Epithelial cell of proximal tubule (primary cell): ENCODE measurements at regions not wholly inside any gene's neighbourhood (a gene's known extent, or its start where the extent isn't known, plus 50 kb on each side); places are given as distances from the start of the nearest gene placed in this dataset.

Experiments
- DNase-seq: peaks from one replicate; pipeline ENCODE4 v3.0.0-alpha.2; 2011; ENCODE audit warnings: low read depth
- H3K4me3 ChIP-seq: 2 replicates; pipeline ENCODE4 v1.5.1; 2011; ENCODE audit warnings: low read depth, mild to moderate bottlenecking, low read length
- CTCF ChIP-seq: conservative IDR thresholded peaks from 2 replicates; pipeline ENCODE4 v1.5.1; 2012; ENCODE audit warnings: low read depth, mild to moderate bottlenecking, low read length

GRCh38 chr17:70564006-70564620 is 394.8 kb downstream of the KCNJ2 start:
- no peak overlapping the region for H3K4me3 ChIP-seq
- DNase-seq: no peak
- no peak for TF ChIP-seq CTCF

GRCh38 chr17:70569128-70569527 is 399.8 kb downstream of the KCNJ2 start:
- TF ChIP-seq CTCF: no peak
- DNase-seq: no peak
- H3K4me3 ChIP-seq: no peak overlapping the region

- no peak for TF ChIP-seq CTCF
- no peak overlapping the region for H3K4me3 ChIP-seq
- no peak for DNase-seq
These were observed 408.1 kb downstream of the KCNJ2 start for GRCh38 chr17:70577456-70577855.

- no peak for DNase-seq
- H3K4me3 ChIP-seq: no peak overlapping the region
- no peak for TF ChIP-seq CTCF
These were observed 412.1 kb downstream of the KCNJ2 start for GRCh38 chr17:70581459-70581858.

GRCh38 chr17:70582777-70583176 is 413.4 kb downstream of the KCNJ2 start:
- TF ChIP-seq CTCF: no peak
- H3K4me3 ChIP-seq: no peak overlapping the region
- DNase-seq: no peak

- no peak for DNase-seq
- no peak for TF ChIP-seq CTCF
- no peak overlapping the region for H3K4me3 ChIP-seq
These were observed 414.9 kb downstream of the KCNJ2 start for GRCh38 chr17:70584255-70584654.

- no peak for TF ChIP-seq CTCF
- no peak for DNase-seq
- no peak overlapping the region for H3K4me3 ChIP-seq
These were observed 418.7 kb downstream of the KCNJ2 start for GRCh38 chr17:70588003-70588402.
